ENCODE measurements at regions not wholly inside any gene's neighbourhood (a gene's known extent, or its start where the extent isn't known, plus 50 kb on each side); places are given as distances from the start of the nearest gene placed in this dataset.

- TF ChIP-seq POLR2A (IDR thresholded peaks at IDR 0.05) = no peak
- TF ChIP-seq CTCF (IDR thresholded peaks at IDR 0.05) = no peak
- TF ChIP-seq EP300 (IDR thresholded peaks at IDR 0.05) = no peak
These were observed 518.6 kb downstream of the TLE4 start for GRCh38 chr9:80090317-80090716.
